ENCODE measurements at regions not wholly inside any gene's neighbourhood (a gene's known extent, or its start where the extent isn't known, plus 50 kb on each side); places are given as distances from the start of the nearest gene placed in this dataset.

GRCh38 chr2:187207126-187207525 is 240.9 kb downstream of the CALCRL start (continued):
- TF ChIP-seq REST (IDR thresholded peaks at IDR 0.05; ENCODE audit: unreplicated experiment), result no peak
- no peak for TF ChIP-seq NANOG (IDR thresholded peaks at IDR 0.05; ENCODE audit: borderline replicate concordance)
- no peak for TF ChIP-seq JUNB (IDR thresholded peaks at IDR 0.05; ENCODE audit: unreplicated experiment)
- TF ChIP-seq ETS1 (IDR thresholded peaks at IDR 0.05), result no peak
- TF ChIP-seq EZH2phosphoT487 (IDR thresholded peaks at IDR 0.05; ENCODE audit: unreplicated experiment), result no peak
- TF ChIP-seq EZH2 (IDR thresholded peaks at IDR 0.05; ENCODE audit: low read depth, unreplicated experiment), result no peak
- TF ChIP-seq ZNF331 (CRISPR knock-in tag; IDR thresholded peaks at IDR 0.05; ENCODE audit: low read depth), result no peak
- TF ChIP-seq POLR2AphosphoS5 (IDR thresholded peaks at IDR 0.05; ENCODE audit: low read depth), result no peak

GRCh38 chr2:187206471-187206870 is 241.6 kb downstream of the CALCRL start:
- H3F3A ChIP-seq (replicated peaks; ENCODE audit: low read depth), result no peaks in the 10 kb centered on the region
- H3K36me3 ChIP-seq (ENCODE audit: insufficient read depth), result no peaks in the 10 kb centered on the region
- H3K4me3 ChIP-seq, result no peak overlapping the region
- no peak for DNase-seq (ENCODE audit: low spot score)
- Mint-ChIP-seq H3K27ac (no peak overlapping the region), H3K9me3 (peaks cover 9% of the 10 kb centered on the region), H3K4me1 (0 out of 3 replicates have a peak, but pooled peaks cover 2% of the 10 kb centered on the region), H3K4me3 (no peak overlapping the region), H3K36me3 (ENCODE audit: low read depth) (peaks cover 13% of the 10 kb centered on the region; the same call in 2 of the 3 replicates), H3K27me3 (ENCODE audit: insufficient read depth, low read depth, poor library complexity) (peaks cover 4% of the 10 kb centered on the region)
- ATAC-seq, result no peak
- H3K4me1 ChIP-seq (ENCODE audit: insufficient read depth), result no peaks in the 10 kb centered on the region
- H2AFZ ChIP-seq, result no peak overlapping the region
- no peaks in the 10 kb centered on the region for H3K79me2 ChIP-seq (replicated peaks; ENCODE audit: insufficient read depth)
- no peaks in the 10 kb centered on the region for H4K20me1 ChIP-seq (replicated peaks; ENCODE audit: insufficient read depth)
- H3K27ac ChIP-seq (ENCODE audit: low read depth), result no peak overlapping the region
- no peaks in the 10 kb centered on the region for H3K27me3 ChIP-seq (ENCODE audit: insufficient read depth)
- H3K4me2 ChIP-seq, result no peak overlapping the region
- TF ChIP-seq ETS1 (IDR thresholded peaks at IDR 0.05) (no peak), CTCF (conservative IDR thresholded peaks at IDR 0.05; ENCODE audit: low read depth in 2 of 2) (no peak), STAT1 (IDR thresholded peaks at IDR 0.05; ENCODE audit: unreplicated experiment) (no peak), JUNB (IDR thresholded peaks at IDR 0.05; ENCODE audit: unreplicated experiment) (no peak), NANOG (IDR thresholded peaks at IDR 0.05; ENCODE audit: borderline replicate concordance) (no peak), REST (IDR thresholded peaks at IDR 0.05; ENCODE audit: unreplicated experiment) (no peak), EZH2 (IDR thresholded peaks at IDR 0.05; ENCODE audit: low read depth, unreplicated experiment) (no peak), ZNF331 (CRISPR knock-in tag; IDR thresholded peaks at IDR 0.05; ENCODE audit: low read depth) (no peak), ZNF114 (CRISPR knock-in tag; IDR thresholded peaks at IDR 0.05) (no peak)
- H3K9me2 ChIP-seq (ENCODE audit: insufficient read depth), result peaks cover 28% of the 10 kb centered on the region

Data from GM23338 (cell line).